ENCODE measurements at regions not wholly inside any gene's neighbourhood (a gene's known extent, or its start where the extent isn't known, plus 50 kb on each side); places are given as distances from the start of the nearest gene placed in this dataset.

- no peak for DNase-seq (ENCODE audit: low spot score)
Measured at GRCh38 chr11:129590753-129591475, 215.3 kb downstream of the BARX2 start.

DNA sequence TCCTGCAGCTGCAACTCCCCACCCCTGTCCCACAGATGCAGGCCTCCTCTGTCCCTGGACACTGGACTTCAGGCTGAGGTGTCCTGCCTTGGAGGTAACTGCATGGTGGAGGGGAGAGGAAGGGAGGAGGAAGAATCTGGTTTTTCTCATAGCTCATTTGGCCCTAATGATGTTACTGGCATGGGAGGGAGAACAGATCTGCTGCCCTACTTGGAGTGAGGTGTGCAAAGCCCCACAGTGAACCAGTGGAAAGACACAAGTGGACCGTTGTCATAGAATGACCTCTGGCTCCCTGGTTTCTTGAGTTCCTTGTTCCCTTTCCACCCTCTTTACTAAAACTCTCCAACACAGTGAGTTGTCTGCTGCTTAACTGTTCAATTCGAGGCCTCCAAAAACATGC, 215.9 kb downstream of the BARX2 start:
- DNase-seq (ENCODE audit: low spot score), result no peak

DNA sequence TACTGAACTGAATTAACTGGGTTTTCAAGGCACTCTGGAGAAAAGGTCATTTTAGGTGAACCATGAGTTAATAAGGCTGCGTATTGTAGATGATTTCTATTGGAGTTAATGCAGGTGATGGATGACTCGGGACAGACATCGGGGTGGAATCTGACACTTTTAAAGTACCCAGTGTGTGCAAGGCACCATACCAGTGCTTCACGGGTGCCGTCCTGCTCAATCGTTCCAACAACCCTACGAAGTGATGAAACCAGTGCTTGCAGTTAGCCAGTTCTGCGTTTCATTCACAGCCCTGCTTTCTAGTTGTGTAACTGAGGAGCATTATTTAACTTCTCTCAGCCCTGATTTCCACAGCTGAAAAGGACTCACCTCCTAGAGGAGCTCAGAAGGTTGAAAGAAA, 216.5 kb downstream of the BARX2 start:
- no peak for DNase-seq (ENCODE audit: low spot score)

DNA sequence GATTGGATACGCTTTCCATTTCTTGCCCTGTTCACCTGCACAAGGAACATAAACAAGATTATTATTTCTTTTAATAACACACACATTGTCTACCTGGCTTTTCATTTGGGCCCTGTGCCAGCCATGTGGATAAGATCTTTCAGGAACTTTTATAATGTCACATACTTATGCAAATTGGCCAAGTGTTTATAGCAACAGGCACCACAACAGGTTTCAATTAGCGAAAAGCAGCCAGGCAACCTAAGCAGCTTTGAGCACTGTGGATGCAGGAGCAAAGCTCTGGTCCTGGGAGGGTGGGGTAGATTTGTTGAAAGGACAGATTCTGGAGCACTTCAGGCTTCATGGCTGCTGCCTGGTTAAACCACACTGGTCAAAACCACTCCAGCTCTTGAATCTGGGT, 217.4 kb downstream of the BARX2 start:
- no peak for DNase-seq (ENCODE audit: low spot score)

- no peak for DNase-seq (ENCODE audit: low spot score)
Measured at GRCh38 chr11:129595038-129595962, 219.7 kb downstream of the BARX2 start.

DNA sequence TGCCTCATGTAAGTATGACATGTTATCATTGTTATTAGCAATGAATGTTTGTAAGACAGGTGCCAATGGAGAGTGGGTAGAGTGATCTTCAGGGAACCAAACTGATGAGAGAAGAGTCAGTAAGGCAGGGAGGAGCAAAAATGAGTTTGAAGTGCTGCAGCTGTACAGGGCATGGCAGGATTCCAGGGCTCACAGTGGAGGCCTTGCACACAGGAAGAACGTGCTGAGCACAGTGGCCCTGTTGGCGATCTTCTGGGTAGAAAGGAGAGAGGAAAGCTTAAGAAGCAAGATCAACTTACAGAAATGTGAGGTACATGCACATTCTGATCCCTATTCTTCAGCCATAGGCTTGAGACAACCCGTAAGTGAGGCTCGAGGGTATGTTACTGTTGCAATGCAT, 219.3 kb upstream of the TMEM45B start:
- no peak for DNase-seq (ENCODE audit: low spot score)

DNA sequence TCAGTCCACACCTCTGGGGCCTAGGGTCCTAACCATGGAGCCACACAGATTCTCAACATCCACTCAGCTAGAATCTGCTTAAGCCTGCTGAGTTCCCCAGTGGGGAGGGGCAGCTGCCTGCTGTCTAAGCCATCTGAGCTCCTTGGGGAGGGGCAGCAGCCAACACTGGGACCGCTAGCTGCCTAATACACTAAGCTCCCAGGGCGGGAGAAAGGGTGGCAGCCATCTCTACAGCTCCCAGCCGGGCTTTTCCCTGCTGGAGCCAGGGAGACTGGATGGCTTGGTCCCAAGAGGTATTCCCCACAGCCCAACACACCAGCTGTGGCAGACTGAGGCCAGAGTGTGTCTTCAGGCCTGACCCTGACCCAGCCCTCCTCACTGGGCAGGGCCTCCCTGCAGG, 217.3 kb upstream of the TMEM45B start:
- DNase-seq (ENCODE audit: low spot score), result no peak

DNA sequence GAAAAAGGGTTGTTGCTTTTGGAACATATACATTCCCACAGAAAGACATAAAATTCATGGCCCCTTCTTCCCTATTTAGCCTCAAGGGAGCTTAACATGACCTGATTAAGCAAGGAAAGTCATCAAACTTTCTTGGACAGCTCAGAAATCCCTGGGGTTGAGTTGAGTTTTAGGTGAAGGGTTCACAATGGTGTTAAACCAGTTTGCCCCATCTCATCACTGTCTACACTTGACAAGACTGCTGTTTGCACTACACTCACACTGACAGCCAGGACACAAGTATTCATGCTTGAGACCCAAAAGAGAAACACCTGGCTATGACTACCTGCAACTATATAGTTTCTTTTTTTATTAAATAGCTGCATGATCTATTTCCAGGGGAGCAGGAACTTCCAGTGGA, 209.8 kb upstream of the TMEM45B start:
- no peak for DNase-seq (ENCODE audit: low spot score)

GRCh38 chr11:129608711-129609110, 206.9 kb upstream of the TMEM45B start:
- DNase-seq (ENCODE audit: low spot score), result no peak

DNA sequence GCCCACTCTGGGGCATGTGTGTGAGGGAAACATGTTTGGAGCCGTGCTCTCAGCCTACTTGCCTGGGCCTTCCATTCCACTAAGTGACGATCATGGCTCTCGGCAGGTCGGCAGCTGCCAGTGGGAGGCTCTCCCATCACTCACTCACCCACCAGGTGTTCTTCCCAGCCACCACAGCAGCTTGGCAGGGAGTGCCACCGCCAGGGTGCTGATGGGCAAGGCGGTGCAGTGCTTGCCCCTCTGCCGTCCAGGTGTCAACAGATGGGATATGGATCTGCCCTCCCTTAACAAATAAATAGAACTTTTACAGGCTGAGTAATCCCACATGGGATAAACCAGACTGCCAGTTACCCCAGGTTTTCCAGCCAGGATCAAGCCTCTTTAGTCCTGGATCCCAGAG, 205.5 kb upstream of the TMEM45B start:
- DNase-seq (ENCODE audit: low spot score), result no peak

GRCh38 chr11:129610545-129610944, 205.1 kb upstream of the TMEM45B start:
- DNase-seq (ENCODE audit: low spot score), result no peak

GRCh38 chr11:129611661-129612446, 203.8 kb upstream of the TMEM45B start:
- no peak for DNase-seq (ENCODE audit: low spot score)

DNA sequence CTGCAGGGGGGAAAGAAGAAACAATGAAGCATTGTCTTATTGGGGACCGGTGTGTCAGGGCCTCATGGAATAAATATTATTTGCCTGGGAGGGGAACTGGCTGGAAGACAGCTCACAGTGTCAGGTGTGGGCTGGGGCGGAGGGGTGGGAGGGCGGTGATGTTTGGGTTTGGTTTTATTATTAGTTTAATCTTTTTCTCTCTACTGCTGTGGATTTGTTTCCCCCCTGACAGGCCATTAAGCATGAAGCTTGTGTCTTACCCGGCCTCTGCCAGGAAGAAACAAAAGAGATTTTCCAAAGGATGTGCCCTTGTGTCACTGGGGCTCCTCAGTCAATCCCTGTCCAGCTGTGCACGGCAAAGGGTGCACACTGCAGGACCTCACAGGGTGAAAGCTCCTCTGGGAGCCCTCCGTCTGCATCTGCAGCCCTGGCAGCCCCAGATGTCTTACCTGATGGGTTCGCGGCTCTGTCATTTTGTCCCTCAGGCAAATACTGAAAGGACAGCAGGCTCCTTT, 203.1 kb upstream of the TMEM45B start:
- DNase-seq (ENCODE audit: low spot score), result no peak

- DNase-seq (ENCODE audit: low spot score), result no peak
Measured at GRCh38 chr11:129613071-129613470, 202.6 kb upstream of the TMEM45B start.

- DNase-seq (ENCODE audit: low spot score), result no peak
Measured at GRCh38 chr11:129614256-129614944, 201.2 kb upstream of the TMEM45B start.

GRCh38 chr11:129618046-129618569, 197.5 kb upstream of the TMEM45B start:
- no peak for DNase-seq (ENCODE audit: low spot score)

- DNase-seq (ENCODE audit: low spot score), result no peak
Measured at GRCh38 chr11:129620237-129621104, 195.2 kb upstream of the TMEM45B start.

GRCh38 chr11:129625930-129626329, 189.7 kb upstream of the TMEM45B start:
- no peak for DNase-seq (ENCODE audit: low spot score)

GRCh38 chr11:129631201-129631600, 184.4 kb upstream of the TMEM45B start:
- DNase-seq (ENCODE audit: low spot score), result no peak

- DNase-seq (ENCODE audit: low spot score), result no peak
Measured at GRCh38 chr11:129636926-129637325, 178.7 kb upstream of the TMEM45B start.
